GM06990 (cell line): ENCODE measurements at regions not wholly inside any gene's neighbourhood (a gene's known extent, or its start where the extent isn't known, plus 50 kb on each side); places are given as distances from the start of the nearest gene placed in this dataset.

Experiments
- DNase-seq: peaks from one replicate; pipeline ENCODE4 v3.0.0-alpha.2; 2011; ENCODE audit not compliant: insufficient read length; ENCODE audit errors: extremely low read depth
- H3K27me3 ChIP-seq: replicated peaks from 2 replicates; pipeline ENCODE4 v1.6.0; 2011; ENCODE audit warnings: low read length; ENCODE audit not compliant: control insufficient read depth, insufficient read depth
- H3K36me3 ChIP-seq: 2 replicates; pipeline ENCODE4 v1.5.1; 2011; ENCODE audit warnings: low read length; ENCODE audit not compliant: control insufficient read depth, insufficient read depth
- H3K4me3 ChIP-seq: replicated peaks from 2 replicates; pipeline ENCODE4 v1.5.1; 2011; ENCODE audit warnings: low read depth, mild to moderate bottlenecking, control low read depth, low read length
- CTCF ChIP-seq: IDR thresholded peaks from 2 replicates; pipeline ENCODE4 v1.5.1; 2011; ENCODE audit warnings: low read length, control low read depth, mild to moderate bottlenecking, inconsistent platforms; ENCODE audit not compliant: insufficient read depth, poor library complexity, severe bottlenecking

GRCh38 chr7:116417593-116418345 lies 81.8 kb upstream of the CAV2 start:
- H3K4me3 ChIP-seq, result no peak overlapping the region
- no peak for TF ChIP-seq CTCF

GRCh38 chr7:116418524-116418923 lies 81.0 kb upstream of the CAV2 start:
- Histone ChIP-seq H3K4me3 (no peak overlapping the region), H3K36me3 (no peaks in the 10 kb centered on the region), H3K27me3 (no peaks in the 10 kb centered on the region)
- no peak for DNase-seq
- TF ChIP-seq CTCF, result no peak

More at GRCh38 chr7:116417593-116418345, 81.8 kb upstream of the CAV2 start:
- Histone ChIP-seq H3K27me3 (no peaks in the 10 kb centered on the region), H3K36me3 (no peaks in the 10 kb centered on the region)
- DNase-seq, result no peak

GRCh38 chr7:116420003-116420402 lies 79.5 kb upstream of the CAV2 start:
- DNase-seq, result no peak
- H3K27me3 ChIP-seq, result no peaks in the 10 kb centered on the region
- H3K36me3 ChIP-seq, result no peaks in the 10 kb centered on the region
- H3K4me3 ChIP-seq, result no peak overlapping the region
- TF ChIP-seq CTCF, result no peak

- Histone ChIP-seq H3K4me3 (no peak overlapping the region), H3K36me3 (no peaks in the 10 kb centered on the region), H3K27me3 (no peaks in the 10 kb centered on the region)
- TF ChIP-seq CTCF, result no peak
- no peak for DNase-seq
Observed at GRCh38 chr7:116421298-116421697, 78.2 kb upstream of the CAV2 start.

GRCh38 chr7:116422683-116423082 lies 76.9 kb upstream of the CAV2 start:
- Histone ChIP-seq H3K36me3 (no peaks in the 10 kb centered on the region), H3K27me3 (no peaks in the 10 kb centered on the region), H3K4me3 (no peak overlapping the region)
- no peak for TF ChIP-seq CTCF
- no peak for DNase-seq
